GM12878 (cell line): ENCODE measurements at regions not wholly inside any gene's neighbourhood (a gene's known extent, or its start where the extent isn't known, plus 50 kb on each side); places are given as distances from the start of the nearest gene placed in this dataset.

Source experiments
- ATAC-seq: fragments of 200-7000 bp; cut with Tn5 transposase; 3 replicates; pipeline ENCODE4 v1.9.1; 2020; ENCODE audit warnings: mild to moderate bottlenecking, moderate library complexity
- BruUV-seq: library from RNA; stranded (reverse); fragments of 400-500 nt; replicated peaks from 2 replicates; lab custom pipeline; 2021; lab: Mats Ljungman, UMichigan
- CTCF ChIA-PET: fragments of 300-600 bp; sonication (Branson Sonifier 250); formaldehyde crosslinking; extraction: SDS; loops from one replicate; lab custom pipeline; 2021; ENCODE audit warnings: inconsistent platforms; lab: Yijun Ruan, JAX
- POLR2A ChIA-PET: fragments of 350-600 bp; formaldehyde crosslinking; extraction: SDS; loops from one replicate; lab custom pipeline; 2021; ENCODE audit warnings: inconsistent platforms; lab: Charles Lee
- RAD21 ChIA-PET: fragments of 300-600 bp; sonication (Branson Sonifier 250); formaldehyde crosslinking; loops from one replicate; lab custom pipeline; 2023; ENCODE audit warnings: antibody characterized with exemption; ENCODE audit not compliant: unreplicated experiment; lab: Charles Lee
- SMC1A ChIA-PET: fragments of 300-600 bp; sonication (Branson Sonifier 250); formaldehyde crosslinking; loops from one replicate; lab custom pipeline; 2023; ENCODE audit not compliant: unreplicated experiment, uncharacterized antibody; lab: Charles Lee
- DNase-seq: peaks from one replicate; pipeline ENCODE4 v3.0.0-alpha.2; 2011; ENCODE audit warnings: low read depth, low spot score
- FAIRE-seq: peaks from 3 replicates; lab custom pipeline; 2011; peaks lifted over from hg19 to GRCh38; lab: Jason Lieb, UNC
- H2AFZ ChIP-seq: 2 replicates; pipeline ENCODE4 v1.6.0; 2011; ENCODE audit warnings: low read depth, low read length, control low read depth; ENCODE audit not compliant: control insufficient read depth
- H3K27ac ChIP-seq: 2 replicates; pipeline ENCODE4 v1.5.1; 2011; ENCODE audit warnings: control low read depth; ENCODE audit not compliant: control insufficient read depth, insufficient read depth
- H3K27me3 ChIP-seq, 2 experiments: replicated peaks in 1 of 2; 2 replicates each; pipeline versions ENCODE4 v1.6.0 to v1.6.1; 2011; ENCODE audit warnings: low read length in 1 of 2; ENCODE audit not compliant: control insufficient read depth in 2 of 2, insufficient read depth in 2 of 2
- H3K36me3 ChIP-seq, 2 experiments: 2 replicates each; pipeline ENCODE4 v1.5.1; 2011; ENCODE audit warnings: low read length in 1 of 2; ENCODE audit not compliant: control insufficient read depth in 2 of 2, insufficient read depth in 2 of 2
- H3K4me1 ChIP-seq: 2 replicates; pipeline ENCODE4 v1.6.1; 2011; ENCODE audit warnings: mild to moderate bottlenecking, low read length, moderate library complexity, mixed read lengths; ENCODE audit not compliant: control insufficient read depth, insufficient read depth
- H3K4me2 ChIP-seq: 2 replicates; pipeline ENCODE4 v1.6.0; 2011; ENCODE audit warnings: control low read depth; ENCODE audit not compliant: control insufficient read depth, insufficient read depth
- H3K4me3 ChIP-seq: fragments of 200-600 bp; sonication (generic); 2 replicates; pipeline ENCODE4 v1.5.1; 2016
- H3K79me2 ChIP-seq: 2 replicates; pipeline ENCODE4 v1.6.0; 2011; ENCODE audit warnings: low read length; ENCODE audit not compliant: control insufficient read depth, insufficient read depth
- H3K9ac ChIP-seq: 2 replicates; pipeline ENCODE4 v1.8.0; 2011; ENCODE audit warnings: low read length, control low read depth, mixed read lengths; ENCODE audit not compliant: control insufficient read depth, insufficient read depth
- H3K9me3 ChIP-seq: replicated peaks from 3 replicates; pipeline ENCODE4 v1.5.1; 2011; ENCODE audit warnings: mild to moderate bottlenecking, low read length; ENCODE audit not compliant: control insufficient read depth, insufficient read depth
- H4K20me1 ChIP-seq: 2 replicates; pipeline ENCODE4 v1.6.0; 2011; ENCODE audit not compliant: control insufficient read depth, insufficient read depth
- ATF3 ChIP-seq: IDR thresholded peaks from 2 replicates; pipeline ENCODE4 v1.6.1; 2011; ENCODE audit warnings: low read depth, mild to moderate bottlenecking, low read length, moderate library complexity, borderline replicate concordance; ENCODE audit errors: extremely low read depth
- BACH1 ChIP-seq: fragments of 450-650 bp; IDR thresholded peaks from 2 replicates; pipeline ENCODE4 v1.6.1; 2017; ENCODE audit warnings: mild to moderate bottlenecking, borderline replicate concordance
- E2F4 ChIP-seq: IDR thresholded peaks from 2 replicates; pipeline ENCODE4 v1.6.1; 2012; ENCODE audit warnings: low read depth, low read length, improper control_type of control experiment
- HDGF ChIP-seq: fragments of 450-650 bp; IDR thresholded peaks from 2 replicates; pipeline ENCODE4 v1.6.1; 2016; ENCODE audit warnings: antibody characterized with exemption
- JUNB ChIP-seq: IDR thresholded peaks from 2 replicates; pipeline ENCODE4 v1.6.1; 2016; ENCODE audit warnings: antibody characterized with exemption, mild to moderate bottlenecking
- MEF2B ChIP-seq: fragments of 450-650 bp; IDR thresholded peaks from 2 replicates; pipeline ENCODE4 v1.6.1; 2018; ENCODE audit warnings: mild to moderate bottlenecking, moderate library complexity; ENCODE audit not compliant: partially characterized antibody, poor library complexity, severe bottlenecking
- NR2C1 ChIP-seq: fragments of 450-650 bp; IDR thresholded peaks from 2 replicates; pipeline ENCODE4 v1.6.1; 2017; ENCODE audit warnings: antibody characterized with exemption, mild to moderate bottlenecking, moderate library complexity
- SMAD5 ChIP-seq: IDR thresholded peaks from 2 replicates; pipeline ENCODE4 v1.6.1; 2016; ENCODE audit warnings: antibody characterized with exemption, low read depth
- YY1 ChIP-seq: IDR thresholded peaks from 2 replicates; pipeline ENCODE4 v1.6.1; 2011; ENCODE audit warnings: low read depth, mild to moderate bottlenecking, low read length
- ZNF207 ChIP-seq: fragments of 450-650 bp; IDR thresholded peaks from 2 replicates; pipeline ENCODE4 v1.6.1; 2014; ENCODE audit warnings: antibody characterized with exemption, mild to moderate bottlenecking, borderline replicate concordance
- ZNF687 ChIP-seq: fragments of 450-650 bp; IDR thresholded peaks from 2 replicates; pipeline ENCODE4 v1.6.1; 2017; ENCODE audit warnings: mild to moderate bottlenecking, moderate library complexity
- ZZZ3 ChIP-seq: IDR thresholded peaks from 2 replicates; pipeline ENCODE4 v1.6.1; 2011; ENCODE audit warnings: low read depth; ENCODE audit not compliant: control insufficient read depth, insufficient read length
- WGBS: methylation state at CpG from one replicate; pipeline ENCODE4 v1.1.6; 2016; ENCODE audit warnings: low lambda C conversion rate; ENCODE audit not compliant: insufficient replicate concordance, insufficient coverage; ENCODE audit errors: missing lambda C conversion rate; 5-methylcytosine and 5-hydroxymethylcytosine counted together
- in situ Hi-C: fragments of 300-500 bp; cut with MboI; formaldehyde crosslinking; loops from 9 replicates; pipeline ENCODE4 v1.14.3; 2018; ENCODE audit warnings: mixed read lengths
- intact Hi-C: fragments of 100-400 bp; cut with micrococcal nuclease; formaldehyde crosslinking; loops from one replicate; pipeline ENCODE4 v1.14.2; 2022; ENCODE audit not compliant: unreplicated experiment
- TF ChIP-seq, protein P1 (sequence below): fragments of 450-650 bp; IDR thresholded peaks from 2 replicates; pipeline ENCODE4 v1.6.1; 2016; ENCODE audit warnings: mild to moderate bottlenecking

- Histone ChIP-seq H3K27ac (no peak overlapping the region), H3K9ac (no peak overlapping the region), H3K27me3 (no peaks in the 10 kb centered on the region), H3K4me2 (no peak overlapping the region), H3K36me3 (no peaks in the 10 kb centered on the region), H2AFZ (no peak overlapping the region), H3K4me1 (no peaks in the 10 kb centered on the region; the same call in 1 of the 2 replicates), H3K4me3 (no peak overlapping the region), H3K9me3 (no peaks in the 10 kb centered on the region), H4K20me1 (no peaks in the 10 kb centered on the region), H3K79me2 (no peaks in the 10 kb centered on the region)
- WGBS = 16% methylated on average over 2 of the region's 2 CpGs
- SMC1A ChIA-PET = no interaction called here
- intact Hi-C loops (no loop called here), in situ Hi-C loops (no loop called here)
- FAIRE-seq = no peak
- ATAC-seq = no peak
- CTCF ChIA-PET = no interaction called here
- BruUV-seq = no TSS peak
- DNase-seq = no peak
- RAD21 ChIA-PET = no interaction called here
- POLR2A ChIA-PET = no interaction called here
- TF ChIP-seq ZNF687 = no peak
- TF ChIP-seq JUNB = no peak
- no peak for TF ChIP-seq ZNF207
- TF ChIP-seq SMAD5 = no peak
- no peak for TF ChIP-seq HDGF
- no peak for TF ChIP-seq ATF3
- TF ChIP-seq BACH1 = no peak
- no peak for TF ChIP-seq YY1
- TF ChIP-seq, protein P1, sequence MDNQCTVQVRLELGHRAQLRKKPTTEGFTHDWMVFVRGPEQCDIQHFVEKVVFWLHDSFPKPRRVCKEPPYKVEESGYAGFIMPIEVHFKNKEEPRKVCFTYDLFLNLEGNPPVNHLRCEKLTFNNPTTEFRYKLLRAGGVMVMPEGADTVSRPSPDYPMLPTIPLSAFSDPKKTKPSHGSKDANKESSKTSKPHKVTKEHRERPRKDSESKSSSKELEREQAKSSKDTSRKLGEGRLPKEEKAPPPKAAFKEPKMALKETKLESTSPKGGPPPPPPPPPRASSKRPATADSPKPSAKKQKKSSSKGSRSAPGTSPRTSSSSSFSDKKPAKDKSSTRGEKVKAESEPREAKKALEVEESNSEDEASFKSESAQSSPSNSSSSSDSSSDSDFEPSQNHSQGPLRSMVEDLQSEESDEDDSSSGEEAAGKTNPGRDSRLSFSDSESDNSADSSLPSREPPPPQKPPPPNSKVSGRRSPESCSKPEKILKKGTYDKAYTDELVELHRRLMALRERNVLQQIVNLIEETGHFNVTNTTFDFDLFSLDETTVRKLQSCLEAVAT = no peak
- TF ChIP-seq NR2C1 = no peak
- TF ChIP-seq E2F4 = no peak
- TF ChIP-seq MEF2B = no peak
- no peak for TF ChIP-seq ZZZ3
Measured at GRCh38 chr2:117720765-117721164, 93.7 kb upstream of the DDX18 start.
